SK-N-SH (cell line): ENCODE measurements at regions not wholly inside any gene's neighbourhood (a gene's known extent, or its start where the extent isn't known, plus 50 kb on each side); places are given as distances from the start of the nearest gene placed in this dataset.

Source experiments
- EZH2phosphoT487 ChIP-seq: fragments of 200-600 bp; sonication (generic); IDR thresholded peaks from 2 replicates; pipeline ENCODE4 v1.6.1; 2017; ENCODE audit warnings: low read depth, mixed run types, mild to moderate bottlenecking, antibody characterized with exemption, moderate library complexity, borderline replicate concordance
- FOXM1 ChIP-seq: IDR thresholded peaks from 2 replicates; pipeline ENCODE4 v1.4.0; 2012; ENCODE audit warnings: low read depth, mild to moderate bottlenecking
- TAF1 ChIP-seq: IDR thresholded peaks from 2 replicates; pipeline ENCODE4 v1.6.1; 2012; ENCODE audit warnings: low read depth, mild to moderate bottlenecking, low read length, moderate library complexity, borderline replicate concordance
- TF ChIP-seq, protein P1 (sequence below): fragments of 150-350 bp; IDR thresholded peaks from 2 replicates; pipeline ENCODE4 v1.6.1; 2017; ENCODE audit warnings: antibody characterized with exemption, low read length, low read depth, borderline replicate concordance
- TF ChIP-seq, protein P2 (sequence below): fragments of 200-600 bp; sonication (generic); IDR thresholded peaks from 2 replicates; pipeline ENCODE4 v1.6.1; 2017; ENCODE audit warnings: antibody characterized with exemption, mild to moderate bottlenecking, moderate library complexity

- TF ChIP-seq, protein P1, sequence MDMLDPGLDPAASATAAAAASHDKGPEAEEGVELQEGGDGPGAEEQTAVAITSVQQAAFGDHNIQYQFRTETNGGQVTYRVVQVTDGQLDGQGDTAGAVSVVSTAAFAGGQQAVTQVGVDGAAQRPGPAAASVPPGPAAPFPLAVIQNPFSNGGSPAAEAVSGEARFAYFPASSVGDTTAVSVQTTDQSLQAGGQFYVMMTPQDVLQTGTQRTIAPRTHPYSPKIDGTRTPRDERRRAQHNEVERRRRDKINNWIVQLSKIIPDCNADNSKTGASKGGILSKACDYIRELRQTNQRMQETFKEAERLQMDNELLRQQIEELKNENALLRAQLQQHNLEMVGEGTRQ: no peak
- TF ChIP-seq TAF1 (no peak), EZH2phosphoT487 (no peak), FOXM1 (no peak)
- TF ChIP-seq, protein P2, sequence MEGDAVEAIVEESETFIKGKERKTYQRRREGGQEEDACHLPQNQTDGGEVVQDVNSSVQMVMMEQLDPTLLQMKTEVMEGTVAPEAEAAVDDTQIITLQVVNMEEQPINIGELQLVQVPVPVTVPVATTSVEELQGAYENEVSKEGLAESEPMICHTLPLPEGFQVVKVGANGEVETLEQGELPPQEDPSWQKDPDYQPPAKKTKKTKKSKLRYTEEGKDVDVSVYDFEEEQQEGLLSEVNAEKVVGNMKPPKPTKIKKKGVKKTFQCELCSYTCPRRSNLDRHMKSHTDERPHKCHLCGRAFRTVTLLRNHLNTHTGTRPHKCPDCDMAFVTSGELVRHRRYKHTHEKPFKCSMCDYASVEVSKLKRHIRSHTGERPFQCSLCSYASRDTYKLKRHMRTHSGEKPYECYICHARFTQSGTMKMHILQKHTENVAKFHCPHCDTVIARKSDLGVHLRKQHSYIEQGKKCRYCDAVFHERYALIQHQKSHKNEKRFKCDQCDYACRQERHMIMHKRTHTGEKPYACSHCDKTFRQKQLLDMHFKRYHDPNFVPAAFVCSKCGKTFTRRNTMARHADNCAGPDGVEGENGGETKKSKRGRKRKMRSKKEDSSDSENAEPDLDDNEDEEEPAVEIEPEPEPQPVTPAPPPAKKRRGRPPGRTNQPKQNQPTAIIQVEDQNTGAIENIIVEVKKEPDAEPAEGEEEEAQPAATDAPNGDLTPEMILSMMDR: no peak
These were observed 207.0 kb upstream of the PPP2R2D start for GRCh38 chr10:131693766-131694165.
